CD14-positive monocyte (primary cell): ENCODE measurements at regions not wholly inside any gene's neighbourhood (a gene's known extent, or its start where the extent isn't known, plus 50 kb on each side); places are given as distances from the start of the nearest gene placed in this dataset.
"Not testable (repeated sequence)": the region's sequence is repeated elsewhere in the genome, so short reads cannot be mapped to it uniquely, and the experiment has no call there.

Experiments
- DNase-seq, 3 donors: peaks; one replicate each; pipeline ENCODE4 v3.0.0-alpha.2; 2011 to 2022
- H2AFZ ChIP-seq: 2 replicates; pipeline ENCODE4 v1.6.0; 2012; ENCODE audit warnings: mild to moderate bottlenecking, low read depth, low read length, inconsistent platforms; ENCODE audit not compliant: insufficient read depth, poor library complexity, severe bottlenecking
- H3K27ac ChIP-seq, 2 donors: 1 replicate in 1 of 2; 2 replicates in 1 of 2; pipeline ENCODE4 v1.5.1; 2012 to 2013; ENCODE audit warnings: low read length in 2 of 2, control low read depth in 1 of 2, inconsistent platforms in 1 of 2, low read depth in 1 of 2, mild to moderate bottlenecking in 1 of 2
- H3K27me3 ChIP-seq, 2 donors: one replicate each; pipeline versions ENCODE4 v1.6.0 to v1.6.1; 2011 to 2013; ENCODE audit warnings: low read length in 2 of 2; ENCODE audit not compliant: control insufficient read depth in 2 of 2, insufficient read depth in 2 of 2
- H3K36me3 ChIP-seq, 2 donors: replicated peaks in 1 of 2; 1 replicate in 1 of 2; 2 replicates in 1 of 2; pipeline versions ENCODE4 v1.5.1 to v1.6.1; 2012 to 2013; ENCODE audit warnings: low read length in 2 of 2, control low read depth in 1 of 2, inconsistent platforms in 1 of 2, mild to moderate bottlenecking in 1 of 2; ENCODE audit not compliant: insufficient read depth in 2 of 2, control insufficient read depth in 1 of 2
- H3K4me1 ChIP-seq, 2 donors: 1 replicate in 1 of 2; 2 replicates in 1 of 2; pipeline versions ENCODE4 v1.5.1 to v1.6.1; 2012 to 2013; ENCODE audit warnings: low read length in 2 of 2, control low read depth in 1 of 2, inconsistent platforms in 1 of 2, mild to moderate bottlenecking in 1 of 2, moderate library complexity in 1 of 2; ENCODE audit not compliant: insufficient read depth in 2 of 2, control insufficient read depth in 1 of 2
- H3K4me2 ChIP-seq: replicated peaks from 2 replicates; pipeline ENCODE3; 2012; ENCODE audit warnings: low read length, moderate library complexity, mild to moderate bottlenecking; ENCODE audit not compliant: poor library complexity, severe bottlenecking; ENCODE audit errors: extremely low read depth
- H3K4me3 ChIP-seq, 3 experiments: fragments of 200-600 bp in 1 of 3; sonication (generic) in 1 of 3; replicated peaks in 1 of 3; 1 replicate in 2 of 3; 2 replicates in 1 of 3; pipeline ENCODE4 v1.5.1; 2011 to 2013; ENCODE audit warnings: low read length in 3 of 3, mild to moderate bottlenecking in 3 of 3, control low read depth in 2 of 3, low read depth in 2 of 3, inconsistent platforms in 1 of 3, moderate library complexity in 1 of 3
- H3K79me2 ChIP-seq: 2 replicates; pipeline ENCODE4 v1.6.0; 2012; ENCODE audit warnings: mild to moderate bottlenecking, control low read depth, inconsistent platforms, low read length, moderate library complexity; ENCODE audit not compliant: insufficient read depth
- H3K9ac ChIP-seq: 2 replicates; pipeline ENCODE4 v1.6.0; 2017; ENCODE audit warnings: low read length, mild to moderate bottlenecking; ENCODE audit not compliant: insufficient read depth, poor library complexity, severe bottlenecking
- H3K9me3 ChIP-seq, 2 donors: replicated peaks in 1 of 2; 1 replicate in 1 of 2; 2 replicates in 1 of 2; pipeline versions ENCODE4 v1.5.1 to v1.6.1; 2012 to 2013; ENCODE audit warnings: low read length in 2 of 2, control low read depth in 1 of 2; ENCODE audit not compliant: control insufficient read depth in 1 of 2, insufficient read depth in 1 of 2
- H4K20me1 ChIP-seq: 2 replicates; pipeline ENCODE4 v1.6.0; 2012; ENCODE audit warnings: mild to moderate bottlenecking, low read length, control low read depth, moderate library complexity; ENCODE audit not compliant: insufficient read depth
- H3K27ac Mint-ChIP-seq, 7 donors: one replicate each; pipeline ENCODE4 v1.8.0; 2020; ENCODE audit warnings: mild to moderate bottlenecking in 7 of 7, mixed read lengths in 7 of 7, moderate library complexity in 6 of 7, inconsistent platforms in 2 of 7
- H3K27me3 Mint-ChIP-seq, 3 donors: one replicate each; pipeline ENCODE4 v1.8.0; 2021 to 2022; ENCODE audit warnings: low read depth in 3 of 3, mild to moderate bottlenecking in 3 of 3, mixed read lengths in 3 of 3, moderate library complexity in 3 of 3, inconsistent platforms in 1 of 3
- H3K36me3 Mint-ChIP-seq, 2 donors: one replicate each; pipeline ENCODE4 v1.8.0; 2020; ENCODE audit warnings: mixed read lengths in 2 of 2, inconsistent platforms in 1 of 2, mild to moderate bottlenecking in 1 of 2
- H3K4me1 Mint-ChIP-seq: one replicate; pipeline ENCODE4 v1.8.0; 2020; ENCODE audit warnings: mild to moderate bottlenecking, mixed read lengths
- H3K4me3 Mint-ChIP-seq, 2 donors: one replicate each; pipeline ENCODE4 v1.8.0; 2020; ENCODE audit warnings: mild to moderate bottlenecking in 2 of 2, mixed read lengths in 2 of 2, moderate library complexity in 1 of 2
- H3K9me3 Mint-ChIP-seq, 7 donors: one replicate each; pipeline ENCODE4 v1.8.0; 2020 to 2022; ENCODE audit warnings: mixed read lengths in 7 of 7, mild to moderate bottlenecking in 6 of 7, moderate library complexity in 6 of 7, inconsistent platforms in 2 of 7
- WGBS: methylation state at CpG from one replicate; pipeline ENCODE4 v1.1.5; 2013; ENCODE audit warnings: missing lambda C conversion rate; ENCODE audit not compliant: insufficient coverage; 5-methylcytosine and 5-hydroxymethylcytosine counted together
- intact Hi-C, 2 donors: fragments of 100-400 bp; cut with micrococcal nuclease; formaldehyde crosslinking; loops; one replicate each; pipeline versions ENCODE4 v1.15.0 to v1.15.1; 2023
- TF ChIP-seq, protein P1 (sequence below): fragments of 200-600 bp; IDR thresholded peaks from one replicate; pipeline ENCODE4 v1.8.0; 2022; ENCODE audit warnings: antibody characterized with exemption, mild to moderate bottlenecking

DNA sequence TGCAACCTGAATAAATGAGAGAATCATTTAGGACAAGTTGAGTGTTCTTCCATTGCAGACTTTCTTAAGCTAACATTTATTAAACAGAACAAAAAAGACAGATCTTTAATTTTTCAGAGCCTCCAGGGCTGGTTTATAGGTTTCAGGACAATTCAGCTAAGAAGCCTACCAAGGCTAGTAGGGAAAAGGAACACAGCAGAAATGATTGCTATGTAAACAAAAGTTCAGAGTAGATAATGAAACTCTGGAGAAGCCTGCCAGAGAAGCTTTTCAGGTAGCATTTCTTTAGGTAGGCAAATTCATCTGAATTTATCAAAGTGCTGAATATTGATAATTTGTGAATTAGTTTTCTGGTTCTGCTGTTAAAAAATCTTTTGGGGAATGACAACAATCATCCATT lies 264.2 kb downstream of the DEPDC1B start:
- no peak overlapping the region for H3K27ac Mint-ChIP-seq
- H3K9me3 Mint-ChIP-seq = peaks cover 3 to 11% (median 9%) of the 10 kb centered on the region in 7 donors
- TF ChIP-seq, protein P1, sequence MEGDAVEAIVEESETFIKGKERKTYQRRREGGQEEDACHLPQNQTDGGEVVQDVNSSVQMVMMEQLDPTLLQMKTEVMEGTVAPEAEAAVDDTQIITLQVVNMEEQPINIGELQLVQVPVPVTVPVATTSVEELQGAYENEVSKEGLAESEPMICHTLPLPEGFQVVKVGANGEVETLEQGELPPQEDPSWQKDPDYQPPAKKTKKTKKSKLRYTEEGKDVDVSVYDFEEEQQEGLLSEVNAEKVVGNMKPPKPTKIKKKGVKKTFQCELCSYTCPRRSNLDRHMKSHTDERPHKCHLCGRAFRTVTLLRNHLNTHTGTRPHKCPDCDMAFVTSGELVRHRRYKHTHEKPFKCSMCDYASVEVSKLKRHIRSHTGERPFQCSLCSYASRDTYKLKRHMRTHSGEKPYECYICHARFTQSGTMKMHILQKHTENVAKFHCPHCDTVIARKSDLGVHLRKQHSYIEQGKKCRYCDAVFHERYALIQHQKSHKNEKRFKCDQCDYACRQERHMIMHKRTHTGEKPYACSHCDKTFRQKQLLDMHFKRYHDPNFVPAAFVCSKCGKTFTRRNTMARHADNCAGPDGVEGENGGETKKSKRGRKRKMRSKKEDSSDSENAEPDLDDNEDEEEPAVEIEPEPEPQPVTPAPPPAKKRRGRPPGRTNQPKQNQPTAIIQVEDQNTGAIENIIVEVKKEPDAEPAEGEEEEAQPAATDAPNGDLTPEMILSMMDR = no peak
- H3K36me3 ChIP-seq = no peaks in the 10 kb centered on the region
- no peak overlapping the region for H3K27ac ChIP-seq
- no peak overlapping the region for H3K4me2 ChIP-seq
- H3K4me3 ChIP-seq = no peak overlapping the region
- H3K79me2 ChIP-seq = no peaks in the 10 kb centered on the region
- H3K27me3 Mint-ChIP-seq = peaks cover 0 to 7% (median 2%) of the 10 kb centered on the region in 3 donors
- H3K4me1 ChIP-seq = no peaks in the 10 kb centered on the region
- no peak overlapping the region for H3K9ac ChIP-seq
- intact Hi-C loops = no loop called here
- no peaks in the 10 kb centered on the region for H4K20me1 ChIP-seq
- H3K27me3 ChIP-seq = no peaks in the 10 kb centered on the region
- H3K36me3 Mint-ChIP-seq = peaks cover 0 to 2% of the 10 kb centered on the region in 2 donors
- no peaks in the 10 kb centered on the region for H3K9me3 ChIP-seq
- no peak for DNase-seq
- no peak overlapping the region for H2AFZ ChIP-seq
- H3K4me1 Mint-ChIP-seq = no peaks in the 10 kb centered on the region
- no peak overlapping the region for H3K4me3 Mint-ChIP-seq

DNA sequence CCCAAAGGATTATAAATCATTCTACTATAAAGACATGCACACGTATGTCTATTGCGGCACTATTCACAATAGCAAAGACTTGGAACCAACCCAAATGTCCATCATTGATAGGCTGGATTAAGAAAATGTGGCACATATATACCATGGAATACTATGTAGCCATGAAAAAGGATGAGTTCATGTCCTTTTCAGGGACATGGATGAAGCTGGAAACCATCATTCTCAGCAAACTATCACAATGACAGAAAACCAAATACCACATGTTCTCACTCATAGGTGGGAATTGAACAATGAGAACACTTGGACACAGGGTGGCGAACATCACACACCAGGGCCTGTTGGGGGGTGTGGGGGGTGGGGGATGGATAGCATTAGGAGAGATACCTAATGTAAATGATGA lies 273.8 kb downstream of the DEPDC1B start:
- H3K27me3 Mint-ChIP-seq, H3K4me1 Mint-ChIP-seq: not testable (repeated sequence)

DNA sequence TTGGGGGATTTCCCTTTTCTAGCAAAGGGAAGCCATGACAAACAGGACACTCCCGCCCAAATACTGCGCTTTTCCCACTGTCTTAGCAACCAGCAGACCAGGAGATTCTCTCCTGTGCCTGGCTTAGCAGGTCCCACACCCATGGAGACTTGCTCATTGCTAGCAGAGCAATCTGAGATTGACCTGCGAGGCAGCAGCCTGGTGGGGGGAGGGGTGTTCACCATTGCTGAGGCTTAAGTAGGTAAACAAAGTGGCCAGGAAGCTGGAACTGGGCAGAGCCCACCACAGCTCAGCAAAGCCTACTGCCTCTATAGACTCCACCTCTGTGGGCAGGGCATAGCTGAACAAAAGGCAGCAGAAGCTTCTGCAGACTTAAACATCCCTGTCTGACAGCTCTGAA lies 279.2 kb downstream of the DEPDC1B start:
- peaks cover 16 to 44% (median 20%) of the 10 kb centered on the region in 7 donors for H3K9me3 Mint-ChIP-seq
- H3K36me3 ChIP-seq, H3K27me3 ChIP-seq, H3K9ac ChIP-seq, H4K20me1 ChIP-seq, H3K4me2 ChIP-seq, H3K9me3 ChIP-seq, H3K4me1 ChIP-seq, H3K36me3 Mint-ChIP-seq, DNase-seq, H3K4me1 Mint-ChIP-seq, H3K79me2 ChIP-seq, H2AFZ ChIP-seq, H3K27ac ChIP-seq, H3K4me3 ChIP-seq, H3K27me3 Mint-ChIP-seq, intact Hi-C loops, H3K27ac Mint-ChIP-seq, H3K4me3 Mint-ChIP-seq: not testable (repeated sequence)
- whole genome bisulfite sequencing = 100% methylated on average over 1 of the region's 3 CpGs

More for the DNA sequence above, 273.8 kb downstream of the DEPDC1B start:
- H3K36me3 Mint-ChIP-seq, intact Hi-C loops, H3K27me3 ChIP-seq, H3K4me3 ChIP-seq, H3K36me3 ChIP-seq, H3K27ac ChIP-seq, H3K4me2 ChIP-seq, H2AFZ ChIP-seq, H3K4me3 Mint-ChIP-seq, H3K9ac ChIP-seq, H4K20me1 ChIP-seq, H3K79me2 ChIP-seq, DNase-seq, H3K27ac Mint-ChIP-seq, H3K4me1 ChIP-seq, H3K9me3 ChIP-seq: not testable (repeated sequence)
- H3K9me3 Mint-ChIP-seq = peaks cover 7 to 34% (median 15%) of the 10 kb centered on the region in 7 donors
- WGBS = no CpG with 5 or more reads among the region's 3 CpGs
